Hematopoietic multipotent progenitor cell treated with erythropoietin and hydrocortisone succinate and interleukin-3 and kit ligand, for 6 days (in vitro differentiated cells): ENCODE measurements at regions not wholly inside any gene's neighbourhood (a gene's known extent, or its start where the extent isn't known, plus 50 kb on each side); places are given as distances from the start of the nearest gene placed in this dataset.

Experiments used
- DNase-seq: peaks from one replicate; pipeline ENCODE4 v3.0.0-alpha.2; 2015

GRCh38 chr11:15547685-15548084, 433.0 kb downstream of the INSC start:
- DNase-seq = no peak

GRCh38 chr11:15551901-15552851, 437.5 kb downstream of the INSC start:
- no peak for DNase-seq

- DNase-seq = no peak
Measured at GRCh38 chr11:15555161-15555560, 440.4 kb downstream of the INSC start.

GRCh38 chr11:15557457-15558230, 442.9 kb downstream of the INSC start:
- DNase-seq = no peak

- DNase-seq = no peak
Measured at GRCh38 chr11:15558513-15559181, 443.9 kb downstream of the INSC start.

- DNase-seq = no peak
Measured at GRCh38 chr11:15560689-15561467, 446.2 kb downstream of the INSC start.

- no peak for DNase-seq
Measured at GRCh38 chr11:15562230-15562629, 447.5 kb downstream of the INSC start.

GRCh38 chr11:15563054-15563453, 448.3 kb downstream of the INSC start:
- DNase-seq = no peak

GRCh38 chr11:15565880-15566279, 451.2 kb downstream of the INSC start:
- no peak for DNase-seq

- no peak for DNase-seq
Measured at GRCh38 chr11:15568440-15568839, 453.7 kb downstream of the INSC start.

GRCh38 chr11:15569305-15570025, 454.7 kb downstream of the INSC start:
- DNase-seq = no peak

- no peak for DNase-seq
Measured at GRCh38 chr11:15575409-15575808, 460.7 kb downstream of the INSC start.

GRCh38 chr11:15576769-15577168, 462.0 kb downstream of the INSC start:
- DNase-seq = no peak

GRCh38 chr11:15577519-15577918, 462.8 kb downstream of the INSC start:
- peak; percentile 25 for DNase-seq

- no peak for DNase-seq
Measured at GRCh38 chr11:15579287-15580001, 464.7 kb downstream of the INSC start.

- peak; percentile 15 for DNase-seq
Measured at GRCh38 chr11:15580056-15580774, 465.5 kb downstream of the INSC start.

- no peak for DNase-seq
Measured at GRCh38 chr11:15580775-15581095, 466.0 kb downstream of the INSC start.

GRCh38 chr11:15584158-15584557, 469.4 kb downstream of the INSC start:
- no peak for DNase-seq

GRCh38 chr11:15585602-15586331, 471.0 kb downstream of the INSC start:
- DNase-seq = no peak
